ENCODE measurements at regions not wholly inside any gene's neighbourhood (a gene's known extent, or its start where the extent isn't known, plus 50 kb on each side); places are given as distances from the start of the nearest gene placed in this dataset.
A peak's percentile ranks its signal among the peaks of the same experiment; 100 is the strongest.
"Not testable (repeated sequence)": the region's sequence is repeated elsewhere in the genome, so short reads cannot be mapped to it uniquely, and the experiment has no call there.

DNA sequence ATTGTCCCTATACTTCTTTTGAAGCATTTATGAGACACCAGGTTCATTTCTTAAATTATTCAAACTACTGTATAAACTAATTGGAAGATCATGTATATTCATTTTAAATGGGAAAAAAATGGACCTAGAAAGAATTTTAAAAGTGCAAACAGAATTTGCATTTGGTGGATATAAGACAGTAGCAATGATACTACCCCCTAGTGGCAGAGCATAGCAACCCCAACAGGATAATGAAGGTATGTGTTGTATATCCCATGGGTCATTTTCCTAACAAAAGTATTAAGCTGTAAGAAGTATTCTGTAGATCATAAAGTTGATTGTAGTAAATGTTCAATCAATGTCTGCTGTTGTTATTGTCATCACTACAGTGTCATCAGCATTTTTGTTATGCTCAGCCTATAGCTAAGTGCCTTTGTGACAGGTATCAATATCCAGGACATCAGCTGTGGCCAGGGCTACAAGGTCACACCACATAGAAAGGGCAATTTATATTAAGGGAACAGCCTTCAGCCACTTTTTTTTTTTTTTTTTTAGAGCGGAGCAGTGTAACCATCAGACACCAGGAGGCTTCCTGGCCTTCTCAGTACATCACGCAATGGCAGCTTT lies 175.8 kb downstream of the FOXB1 start:
- ChIA-PET POLR2A (interaction anchor here (0.7 to 1.1 kb wide), 2 partner anchors 489 to 490 kb away, joined by 3 to 5 read pairs; no protein-coding TSS in a partner anchor), CTCF (interaction anchor here (0.6 to 5.2 kb wide), 9 partner anchors 10 to 647 kb away, joined by 3 to 38 read pairs (median 3); partner anchors contain the start of gene BNIP2)
- Mint-ChIP-seq H3K4me3 (no peak overlapping the region), H3K4me1 (no peaks in the 10 kb centered on the region), H3K27ac (no peak overlapping the region), H3K36me3 (ENCODE audit: low read depth) (no peaks in the 10 kb centered on the region), H3K27me3 (peaks cover 24% of the 10 kb centered on the region), H3K9me3 (no peaks in the 10 kb centered on the region)
- intact Hi-C loops (cut with micrococcal nuclease), result loop anchor here (1.0 kb wide), 4 partner anchors 263 to 648 kb away; no protein-coding TSS in a partner anchor
- peak; percentile 64 for ATAC-seq (ENCODE audit: low read depth)
- TF ChIP-seq CTCF (IDR thresholded peaks at IDR 0.05), result peak; percentile 47
- DNase-seq, result no peak

DNA sequence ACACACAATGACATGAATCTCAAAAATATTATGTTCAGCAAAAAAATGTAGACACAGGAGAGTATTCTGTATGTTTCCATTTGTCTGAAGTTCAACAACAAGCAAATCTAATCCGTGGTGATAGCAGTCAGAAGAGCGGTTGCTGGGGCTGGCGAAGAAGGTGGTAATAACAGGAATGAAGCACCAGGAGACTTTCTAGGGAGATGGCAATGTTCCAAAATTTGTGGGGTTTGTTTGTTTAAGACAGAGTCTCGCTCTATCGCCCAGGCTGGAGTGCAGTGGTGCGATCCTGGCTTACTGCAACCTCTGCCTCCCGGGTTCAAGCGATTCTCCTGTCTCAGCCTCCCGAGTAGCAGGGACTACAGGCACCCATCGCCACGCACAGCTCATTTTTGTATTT lies 177.8 kb downstream of the FOXB1 start:
- ATAC-seq (ENCODE audit: low read depth); H3K4me3 Mint-ChIP-seq; H3K36me3 Mint-ChIP-seq (ENCODE audit: low read depth); DNase-seq; H3K9me3 Mint-ChIP-seq; POLR2A ChIA-PET; H3K4me1 Mint-ChIP-seq; H3K27ac Mint-ChIP-seq; intact Hi-C loops (cut with micrococcal nuclease): not testable (repeated sequence)
- CTCF ChIA-PET, result interaction anchor here (5.2 kb wide), 1 partner anchor 491 kb away, joined by 38 read pairs; the partner anchor contains the start of gene BNIP2
- peaks cover 23% of the 10 kb centered on the region for H3K27me3 Mint-ChIP-seq

GRCh38 chr15:60183366-60183765 lies 179.3 kb downstream of the FOXB1 start:
- H3K9me3 Mint-ChIP-seq, result no peaks in the 10 kb centered on the region
- no peak for TF ChIP-seq CTCF (IDR thresholded peaks at IDR 0.05)
- H3K4me3 Mint-ChIP-seq, result no peak overlapping the region
- H3K36me3 Mint-ChIP-seq (ENCODE audit: low read depth), result no peaks in the 10 kb centered on the region
- ATAC-seq (ENCODE audit: low read depth), result no peak
- intact Hi-C loops (cut with micrococcal nuclease), result no loop called here
- ChIA-PET POLR2A (no interaction called here), CTCF (interaction anchor here (5.2 kb wide), 1 partner anchor 493 kb away, joined by 38 read pairs; the partner anchor contains the start of gene BNIP2)
- peaks cover 22% of the 10 kb centered on the region for H3K27me3 Mint-ChIP-seq
- H3K4me1 Mint-ChIP-seq, result no peaks in the 10 kb centered on the region
- no peak overlapping the region for H3K27ac Mint-ChIP-seq
- no peak for DNase-seq

GRCh38 chr15:60184579-60184978 lies 180.5 kb downstream of the FOXB1 start:
- no peak for TF ChIP-seq CTCF (IDR thresholded peaks at IDR 0.05)
- intact Hi-C loops (cut with micrococcal nuclease), result no loop called here
- DNase-seq (no peak), ATAC-seq (ENCODE audit: low read depth) (no peak)
- Mint-ChIP-seq H3K27ac (no peak overlapping the region), H3K4me3 (no peak overlapping the region), H3K9me3 (no peaks in the 10 kb centered on the region), H3K27me3 (peaks cover 20% of the 10 kb centered on the region), H3K36me3 (ENCODE audit: low read depth) (no peaks in the 10 kb centered on the region), H3K4me1 (no peaks in the 10 kb centered on the region)
- ChIA-PET POLR2A (no interaction called here), CTCF (no interaction called here)

- peaks cover 22% of the 10 kb centered on the region for H3K27me3 Mint-ChIP-seq
These were observed 186.9 kb downstream of the FOXB1 start for GRCh38 chr15:60191016-60191415.

More at GRCh38 chr15:60191016-60191415, 186.9 kb downstream of the FOXB1 start:
- H3K4me1 Mint-ChIP-seq, result no peaks in the 10 kb centered on the region
- no peak overlapping the region for H3K27ac Mint-ChIP-seq
- CTCF ChIA-PET, result no interaction called here
- TF ChIP-seq CTCF (IDR thresholded peaks at IDR 0.05), result no peak
- no peaks in the 10 kb centered on the region for H3K9me3 Mint-ChIP-seq
- DNase-seq (no peak), ATAC-seq (ENCODE audit: low read depth) (no peak)
- H3K36me3 Mint-ChIP-seq (ENCODE audit: low read depth), result no peaks in the 10 kb centered on the region
- H3K4me3 Mint-ChIP-seq, result no peak overlapping the region
- intact Hi-C loops (cut with micrococcal nuclease), result no loop called here
- POLR2A ChIA-PET, result no interaction called here

All from activated B cell treated with CpG ODN at 0.5 μM for 24 hours (primary cell).